ENCODE measurements at regions not wholly inside any gene's neighbourhood (a gene's known extent, or its start where the extent isn't known, plus 50 kb on each side); places are given as distances from the start of the nearest gene placed in this dataset.
A peak's percentile ranks its signal among the peaks of the same experiment; 100 is the strongest.

- Histone ChIP-seq H3K4me3 (no peak overlapping the region), H3K4me1 (peaks cover 0 to 16% (median 5%) of the 10 kb centered on the region in 9 donors), H3K27ac (no peak overlapping the region), H3K9me3 (no peaks in the 10 kb centered on the region), H3K27me3 (no peaks in the 10 kb centered on the region), H3K36me3 (no peaks in the 10 kb centered on the region)
- 96% methylated on average over 1 of the region's 1 CpG for WGBS, 2 donors
- ATAC-seq (no peak), DNase-seq (no peak)
- no peak for TF ChIP-seq CTCF (IDR thresholded peaks at IDR 0.05)
- intact Hi-C loops (cut with DNase I): loop anchor here in 5 of 10 donors (10.0 kb wide), 1 partner anchor 308 kb away; the partner anchor contains the start of gene LRIG1 (in 5 of the 5)
Measured at GRCh38 chr3:66812741-66813140, 185.4 kb upstream of the KBTBD8 start.

- DNase-seq (no peak), ATAC-seq (peak; percentile 71 to 93 (median 78))
- Histone ChIP-seq H3K27ac (no peak overlapping the region), H3K9me3 (no peaks in the 10 kb centered on the region), H3K4me3 (no peak overlapping the region), H3K27me3 (no peaks in the 10 kb centered on the region), H3K36me3 (no peaks in the 10 kb centered on the region), H3K4me1 (peaks cover 0 to 5% (median 0%) of the 10 kb centered on the region in 9 donors)
- WGBS, 2 donors: 7 to 13% methylated on average over 4 of the region's 4 CpGs
- TF ChIP-seq CTCF (IDR thresholded peaks at IDR 0.05): peak; percentile 53 to 85 (median 69)
- intact Hi-C loops (cut with DNase I): loop anchor here (2.0 to 10.0 kb wide), 10 partner anchors 309 to 564 kb away; partner anchors contain the start of gene LRIG1 (in 5 of the 10)
Measured at GRCh38 chr3:66816090-66816761, 181.9 kb upstream of the KBTBD8 start.

GRCh38 chr3:66817951-66818557 lies 180.1 kb upstream of the KBTBD8 start:
- 67 to 77% methylated on average over 10 of the region's 10 CpGs for WGBS, 2 donors
- DNase-seq: peak; percentile 12 to 15
- no peak for TF ChIP-seq CTCF (IDR thresholded peaks at IDR 0.05)

DNA sequence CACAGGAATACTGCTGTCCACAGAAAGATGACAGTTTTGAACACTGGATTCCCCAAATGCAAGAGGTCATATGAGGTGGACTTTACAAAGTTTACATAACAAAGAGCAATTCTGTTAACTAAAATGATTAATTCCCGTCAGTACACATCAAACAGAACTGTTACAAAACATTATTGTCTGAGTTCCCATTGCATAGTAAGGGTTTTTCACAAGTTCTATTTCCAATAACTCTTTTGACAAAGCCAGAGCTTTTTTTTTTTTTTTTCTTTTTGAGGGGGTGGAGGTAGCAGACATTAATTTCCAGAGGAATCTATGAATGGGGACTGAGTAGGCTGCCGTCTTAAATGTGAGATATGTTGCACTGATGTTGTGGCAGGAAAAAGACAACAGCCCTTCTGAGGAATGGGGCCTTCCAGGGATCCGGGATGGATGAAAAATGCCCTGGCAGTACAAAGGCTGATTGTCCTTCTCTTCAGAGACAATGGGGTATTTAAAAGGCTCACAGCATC lies 178.1 kb upstream of the KBTBD8 start:
- no peaks in the 10 kb centered on the region for H3K9me3 ChIP-seq
- DNase-seq (no peak), ATAC-seq (no peak)
- no peak overlapping the region for H3K27ac ChIP-seq
- 69 to 73% methylated on average over 3 of the region's 3 CpGs for WGBS, 2 donors
- TF ChIP-seq CTCF (IDR thresholded peaks at IDR 0.05): no peak
- no peak overlapping the region for H3K4me3 ChIP-seq
- no peaks in the 10 kb centered on the region for H3K27me3 ChIP-seq
- peaks cover 0 to 5% (median 0%) of the 10 kb centered on the region in 9 donors for H3K4me1 ChIP-seq
- intact Hi-C loops (cut with DNase I): loop anchor here (2.0 to 10.0 kb wide), 7 partner anchors 313 to 568 kb away; partner anchors contain the start of gene LRIG1 (in 5 of the 10)
- H3K36me3 ChIP-seq: no peaks in the 10 kb centered on the region

More at GRCh38 chr3:66817951-66818557, 180.1 kb upstream of the KBTBD8 start:
- Histone ChIP-seq H3K4me1 (peaks cover 0 to 5% (median 0%) of the 10 kb centered on the region in 9 donors), H3K36me3 (no peaks in the 10 kb centered on the region), H3K27me3 (no peaks in the 10 kb centered on the region), H3K27ac (no peak overlapping the region), H3K9me3 (no peaks in the 10 kb centered on the region), H3K4me3 (no peak overlapping the region)
- intact Hi-C loops (cut with DNase I): loop anchor here (1.0 to 10.0 kb wide), 11 partner anchors 311 to 566 kb away; partner anchors contain the start of gene LRIG1 (in 5 of the 10)
- ATAC-seq: no peak

Measured in heart right ventricle (tissue), 16 donors.